ENCODE measurements at regions not wholly inside any gene's neighbourhood (a gene's known extent, or its start where the extent isn't known, plus 50 kb on each side); places are given as distances from the start of the nearest gene placed in this dataset.

- TF ChIP-seq CTCF (IDR thresholded peaks at IDR 0.05; ENCODE audit: low read depth, low read length) (no peak), EZH2phosphoT487 (IDR thresholded peaks at IDR 0.05; ENCODE audit: low read depth) (no peak)
Measured at GRCh38 chr1:106964495-106964894, 92.0 kb upstream of the PRMT6 start.

Data from OCI-LY3 (cell line).